OCI-LY1 (cell line): ENCODE measurements at regions not wholly inside any gene's neighbourhood (a gene's known extent, or its start where the extent isn't known, plus 50 kb on each side); places are given as distances from the start of the nearest gene placed in this dataset.

Experiments used
- EZH2 ChIP-seq: fragments of 200-600 bp; sonication (generic), shearing (Covaris generic); IDR thresholded peaks from 2 replicates; pipeline ENCODE4 v1.8.0; 2017; ENCODE audit warnings: borderline replicate concordance, mixed run types, mild to moderate bottlenecking, antibody characterized with exemption, low read length, moderate library complexity, mixed read lengths
- TF ChIP-seq, protein P1 (sequence below): fragments of 200-600 bp; sonication (generic), shearing (Covaris generic); IDR thresholded peaks from 2 replicates; pipeline ENCODE4 v1.5.1; 2017; ENCODE audit warnings: mild to moderate bottlenecking, antibody characterized with exemption, low read length, moderate library complexity, mixed read lengths

DNA sequence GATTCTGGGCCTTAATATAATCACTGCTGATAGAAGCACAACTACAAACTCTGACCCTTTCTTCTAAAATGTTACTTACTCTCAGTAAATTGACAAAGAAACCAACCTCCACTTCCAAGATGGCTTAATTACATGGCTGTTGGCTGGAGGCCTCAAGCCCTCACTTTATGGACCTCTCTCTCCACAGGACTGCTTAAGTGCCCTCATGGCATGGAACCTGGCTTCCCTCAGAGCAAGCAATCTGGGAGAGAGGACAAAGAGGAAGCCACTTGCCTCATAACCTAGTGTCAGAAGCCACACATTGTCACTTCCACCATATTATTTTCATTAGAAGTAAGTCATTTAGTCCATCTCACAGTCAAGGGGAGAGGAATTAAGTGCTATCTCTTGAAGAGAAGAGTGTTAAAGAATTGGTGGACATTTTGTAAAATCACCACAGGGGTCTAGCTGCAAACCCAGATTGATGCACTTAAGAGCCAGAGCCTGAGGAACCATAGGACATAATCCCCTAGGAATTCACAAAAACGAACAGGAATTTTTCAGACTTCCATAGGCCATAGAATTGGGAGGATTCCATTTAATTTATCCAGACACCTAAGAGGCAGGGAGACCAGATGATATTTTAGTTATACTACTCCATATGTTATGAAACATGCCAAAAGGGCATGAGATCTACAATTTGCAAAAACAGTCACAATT, 97.5 kb upstream of the TNFSF4 start:
- no peak for TF ChIP-seq EZH2
- TF ChIP-seq, protein P1, sequence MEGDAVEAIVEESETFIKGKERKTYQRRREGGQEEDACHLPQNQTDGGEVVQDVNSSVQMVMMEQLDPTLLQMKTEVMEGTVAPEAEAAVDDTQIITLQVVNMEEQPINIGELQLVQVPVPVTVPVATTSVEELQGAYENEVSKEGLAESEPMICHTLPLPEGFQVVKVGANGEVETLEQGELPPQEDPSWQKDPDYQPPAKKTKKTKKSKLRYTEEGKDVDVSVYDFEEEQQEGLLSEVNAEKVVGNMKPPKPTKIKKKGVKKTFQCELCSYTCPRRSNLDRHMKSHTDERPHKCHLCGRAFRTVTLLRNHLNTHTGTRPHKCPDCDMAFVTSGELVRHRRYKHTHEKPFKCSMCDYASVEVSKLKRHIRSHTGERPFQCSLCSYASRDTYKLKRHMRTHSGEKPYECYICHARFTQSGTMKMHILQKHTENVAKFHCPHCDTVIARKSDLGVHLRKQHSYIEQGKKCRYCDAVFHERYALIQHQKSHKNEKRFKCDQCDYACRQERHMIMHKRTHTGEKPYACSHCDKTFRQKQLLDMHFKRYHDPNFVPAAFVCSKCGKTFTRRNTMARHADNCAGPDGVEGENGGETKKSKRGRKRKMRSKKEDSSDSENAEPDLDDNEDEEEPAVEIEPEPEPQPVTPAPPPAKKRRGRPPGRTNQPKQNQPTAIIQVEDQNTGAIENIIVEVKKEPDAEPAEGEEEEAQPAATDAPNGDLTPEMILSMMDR = no peak
